ENCODE measurements at regions not wholly inside any gene's neighbourhood (a gene's known extent, or its start where the extent isn't known, plus 50 kb on each side); places are given as distances from the start of the nearest gene placed in this dataset.

- Histone ChIP-seq H3K4me1 (ENCODE audit: control insufficient read depth in 1 of 2, insufficient read depth in 2 of 2, low read length in 2 of 2) (no peaks in the 10 kb centered on the region), H3K9me3 (ENCODE audit: control insufficient read depth in 1 of 2, insufficient read depth in 1 of 2, low read depth in 1 of 2, low read length in 2 of 2) (no peaks in the 10 kb centered on the region), H3K4me2 (ENCODE audit: low read length) (no peak overlapping the region), H3K79me2 (ENCODE audit: insufficient read depth, low read length) (no peaks in the 10 kb centered on the region), H3K9ac (ENCODE audit: low read length) (no peak overlapping the region), H2AFZ (ENCODE audit: low read depth, low read length, poor library complexity, severe bottlenecking) (no peak overlapping the region), H3K36me3 (ENCODE audit: control insufficient read depth in 1 of 2, insufficient read depth in 2 of 2, low read length in 2 of 2) (no peaks in the 10 kb centered on the region), H3K4me3 (replicated peaks in 1 of 2; ENCODE audit: low read depth in 1 of 2, low read length in 2 of 2) (no peak overlapping the region), H3K27ac (ENCODE audit: low read depth, low read length) (no peak overlapping the region), H4K20me1 (ENCODE audit: insufficient read depth) (no peaks in the 10 kb centered on the region), H3K9me2 (ENCODE audit: insufficient read depth) (no peaks in the 10 kb centered on the region), H3K27me3 (ENCODE audit: insufficient read depth, low read length) (no peaks in the 10 kb centered on the region)
- ATAC-seq, result no peak
- BruUV-seq (replicated peaks), result no TSS peak
- ChIA-PET RAD21 (ENCODE audit: low non-redundant PET in 1 of 2, low total read pairs in 2 of 2, uncharacterized antibody in 2 of 2, unreplicated experiment in 2 of 2) (no interaction called here), POLR2A (no interaction called here), CTCF (no interaction called here)
- TF ChIP-seq ELF1 (IDR thresholded peaks at IDR 0.05; ENCODE audit: borderline replicate concordance, low read depth), result no peak
- no peak for TF ChIP-seq ATF3 (IDR thresholded peaks at IDR 0.05)
- TF ChIP-seq JUND (IDR thresholded peaks at IDR 0.05), result no peak
- TF ChIP-seq TCF7L2 (IDR thresholded peaks at IDR 0.05; ENCODE audit: borderline replicate concordance, extremely low read depth, insufficient read depth, insufficient read length), result no peak
- no peak for TF ChIP-seq POLR2A (IDR thresholded peaks at IDR 0.05; ENCODE audit: borderline replicate concordance, extremely low read depth, insufficient read depth, insufficient read length)
- TF ChIP-seq EGR1 (IDR thresholded peaks at IDR 0.05; ENCODE audit: low read depth), result no peak
- no peak for TF ChIP-seq CEBPB (IDR thresholded peaks at IDR 0.05; ENCODE audit: low read depth)
- no peak for TF ChIP-seq FOSL1 (IDR thresholded peaks at IDR 0.05; ENCODE audit: low read depth)
- no peak for TF ChIP-seq EZH2phosphoT487 (IDR thresholded peaks at IDR 0.05; ENCODE audit: borderline replicate concordance)
- TF ChIP-seq EZH2 (IDR thresholded peaks at IDR 0.05), result no peak
- TF ChIP-seq ZNF274 (IDR thresholded peaks at IDR 0.05; ENCODE audit: low read depth, low read length), result no peak
- TF ChIP-seq CTCF (IDR thresholded peaks at IDR 0.05 in 2 of 3, conservative IDR thresholded peaks at IDR 0.05 in 1 of 3; ENCODE audit: borderline replicate concordance in 1 of 3, insufficient read depth in 1 of 3, low read depth in 2 of 3, low read length in 2 of 3), result no peak
- TF ChIP-seq ZFX (IDR thresholded peaks at IDR 0.05), result no peak
- TF ChIP-seq SIN3A (IDR thresholded peaks at IDR 0.05; ENCODE audit: low read depth), result no peak
- TF ChIP-seq SRF (IDR thresholded peaks at IDR 0.05; ENCODE audit: low read depth), result no peak
- TF ChIP-seq, protein P1, sequence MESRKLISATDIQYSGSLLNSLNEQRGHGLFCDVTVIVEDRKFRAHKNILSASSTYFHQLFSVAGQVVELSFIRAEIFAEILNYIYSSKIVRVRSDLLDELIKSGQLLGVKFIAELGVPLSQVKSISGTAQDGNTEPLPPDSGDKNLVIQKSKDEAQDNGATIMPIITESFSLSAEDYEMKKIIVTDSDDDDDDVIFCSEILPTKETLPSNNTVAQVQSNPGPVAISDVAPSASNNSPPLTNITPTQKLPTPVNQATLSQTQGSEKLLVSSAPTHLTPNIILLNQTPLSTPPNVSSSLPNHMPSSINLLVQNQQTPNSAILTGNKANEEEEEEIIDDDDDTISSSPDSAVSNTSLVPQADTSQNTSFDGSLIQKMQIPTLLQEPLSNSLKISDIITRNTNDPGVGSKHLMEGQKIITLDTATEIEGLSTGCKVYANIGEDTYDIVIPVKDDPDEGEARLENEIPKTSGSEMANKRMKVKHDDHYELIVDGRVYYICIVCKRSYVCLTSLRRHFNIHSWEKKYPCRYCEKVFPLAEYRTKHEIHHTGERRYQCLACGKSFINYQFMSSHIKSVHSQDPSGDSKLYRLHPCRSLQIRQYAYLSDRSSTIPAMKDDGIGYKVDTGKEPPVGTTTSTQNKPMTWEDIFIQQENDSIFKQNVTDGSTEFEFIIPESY (IDR thresholded peaks at IDR 0.05; ENCODE audit: extremely low read depth, insufficient replicate concordance, low read length), result no peak
- intact Hi-C loops (cut with micrococcal nuclease), result loop anchor here (10.0 kb wide), 1 partner anchor 58 kb away; no protein-coding TSS in a partner anchor
- DNase-seq (ENCODE audit: low read depth, low spot score), result no peak
Measured at GRCh38 chr16:65876624-65877023, 489.9 kb upstream of the CDH5 start.
